HCT116 (cell line): ENCODE measurements at regions not wholly inside any gene's neighbourhood (a gene's known extent, or its start where the extent isn't known, plus 50 kb on each side); places are given as distances from the start of the nearest gene placed in this dataset.
A peak's percentile ranks its signal among the peaks of the same experiment; 100 is the strongest.

Experiments
- CBX3 ChIP-seq: IDR thresholded peaks from 2 replicates; pipeline ENCODE4 v1.6.1; 2012; ENCODE audit warnings: low read depth
- CTCF ChIP-seq, 3 experiments: fragments of 200-600 bp in 1 of 3; sonication (generic) in 1 of 3; IDR thresholded peaks in 2 of 3; conservative IDR thresholded peaks in 1 of 3; 2 replicates each; pipeline ENCODE4 v1.5.1; 2012 to 2017; ENCODE audit warnings: low read depth in 2 of 3, low read length in 2 of 3, antibody characterized with exemption in 1 of 3, borderline replicate concordance in 1 of 3, control low read depth in 1 of 3, mild to moderate bottlenecking in 1 of 3, mixed read lengths in 1 of 3, mixed run types in 1 of 3, moderate library complexity in 1 of 3; ENCODE audit not compliant: insufficient read depth in 1 of 3
- ELF1 ChIP-seq: IDR thresholded peaks from 2 replicates; pipeline ENCODE4 v1.6.1; 2012; ENCODE audit warnings: low read depth, borderline replicate concordance
- EZH2 ChIP-seq: fragments of 200-600 bp; sonication (generic); IDR thresholded peaks from 2 replicates; pipeline ENCODE4 v1.6.1; 2017; ENCODE audit warnings: antibody characterized with exemption, mixed run types
- EZH2phosphoT487 ChIP-seq: fragments of 200-600 bp; IDR thresholded peaks from 2 replicates; pipeline ENCODE4 v1.6.1; 2018; ENCODE audit warnings: antibody characterized with exemption, borderline replicate concordance
- JUND ChIP-seq: IDR thresholded peaks from 2 replicates; pipeline ENCODE4 v1.6.1; 2012
- POLR2A ChIP-seq: IDR thresholded peaks from 2 replicates; pipeline ENCODE4 v1.7.0; 2011; ENCODE audit warnings: borderline replicate concordance; ENCODE audit not compliant: insufficient read depth, insufficient read length; ENCODE audit errors: extremely low read depth
- REST ChIP-seq: IDR thresholded peaks from 2 replicates; pipeline ENCODE4 v1.6.1; 2012; ENCODE audit warnings: low read depth
- SIN3A ChIP-seq: IDR thresholded peaks from 2 replicates; pipeline ENCODE4 v1.6.1; 2012; ENCODE audit warnings: low read depth
- TCF7L2 ChIP-seq: IDR thresholded peaks from 2 replicates; pipeline ENCODE4 v1.7.0; 2011; ENCODE audit warnings: borderline replicate concordance, inconsistent platforms; ENCODE audit not compliant: insufficient read depth, insufficient read length; ENCODE audit errors: extremely low read depth
- ZNF274 ChIP-seq: fragments of 200-500 bp; sonication (Bioruptor generic); IDR thresholded peaks from 2 replicates; pipeline ENCODE4 v1.6.1; 2014; ENCODE audit warnings: mild to moderate bottlenecking, low read depth, low read length, inconsistent platforms

- no peak for TF ChIP-seq REST
- TF ChIP-seq TCF7L2 = peak; percentile 56
- no peak for TF ChIP-seq EZH2phosphoT487
- no peak for TF ChIP-seq ZNF274
- TF ChIP-seq ELF1 = no peak
- TF ChIP-seq EZH2 = no peak
- no peak for TF ChIP-seq CTCF (IDR thresholded peaks at IDR 0.05 in 2 of 3, conservative IDR thresholded peaks at IDR 0.05 in 1 of 3; ENCODE audit: borderline replicate concordance in 1 of 3, insufficient read depth in 1 of 3, low read depth in 2 of 3, low read length in 2 of 3)
- no peak for TF ChIP-seq CBX3
- TF ChIP-seq POLR2A = no peak
- TF ChIP-seq SIN3A = no peak
- TF ChIP-seq JUND = peak; percentile 73
These were observed 174.7 kb downstream of the ADGRL4 start (continued) for GRCh38 chr1:78831731-78832360.
